ENCODE measurements at regions not wholly inside any gene's neighbourhood (a gene's known extent, or its start where the extent isn't known, plus 50 kb on each side); places are given as distances from the start of the nearest gene placed in this dataset.

- TF ChIP-seq POLR2A (IDR thresholded peaks at IDR 0.05) (no peak), EP300 (IDR thresholded peaks at IDR 0.05) (no peak), POLR2AphosphoS5 (IDR thresholded peaks at IDR 0.05) (no peak)
- TF ChIP-seq, protein P1, sequence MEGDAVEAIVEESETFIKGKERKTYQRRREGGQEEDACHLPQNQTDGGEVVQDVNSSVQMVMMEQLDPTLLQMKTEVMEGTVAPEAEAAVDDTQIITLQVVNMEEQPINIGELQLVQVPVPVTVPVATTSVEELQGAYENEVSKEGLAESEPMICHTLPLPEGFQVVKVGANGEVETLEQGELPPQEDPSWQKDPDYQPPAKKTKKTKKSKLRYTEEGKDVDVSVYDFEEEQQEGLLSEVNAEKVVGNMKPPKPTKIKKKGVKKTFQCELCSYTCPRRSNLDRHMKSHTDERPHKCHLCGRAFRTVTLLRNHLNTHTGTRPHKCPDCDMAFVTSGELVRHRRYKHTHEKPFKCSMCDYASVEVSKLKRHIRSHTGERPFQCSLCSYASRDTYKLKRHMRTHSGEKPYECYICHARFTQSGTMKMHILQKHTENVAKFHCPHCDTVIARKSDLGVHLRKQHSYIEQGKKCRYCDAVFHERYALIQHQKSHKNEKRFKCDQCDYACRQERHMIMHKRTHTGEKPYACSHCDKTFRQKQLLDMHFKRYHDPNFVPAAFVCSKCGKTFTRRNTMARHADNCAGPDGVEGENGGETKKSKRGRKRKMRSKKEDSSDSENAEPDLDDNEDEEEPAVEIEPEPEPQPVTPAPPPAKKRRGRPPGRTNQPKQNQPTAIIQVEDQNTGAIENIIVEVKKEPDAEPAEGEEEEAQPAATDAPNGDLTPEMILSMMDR (IDR thresholded peaks at IDR 0.05) = no peak
These were observed 67.0 kb upstream of the FAT1 start for GRCh38 chr4:186790630-186791029.
